Gastroesophageal sphincter (tissue), 4 donors: ENCODE measurements at regions not wholly inside any gene's neighbourhood (a gene's known extent, or its start where the extent isn't known, plus 50 kb on each side); places are given as distances from the start of the nearest gene placed in this dataset.
A peak's percentile ranks its signal among the peaks of the same experiment; 100 is the strongest.

Experiments
- ATAC-seq: fragments of 150-250 bp; one replicate; pipeline ENCODE4 v1.9.1; 2016; ENCODE audit warnings: mild to moderate bottlenecking, moderate library complexity
- H3K27ac ChIP-seq, 4 donors: fragments of 200-600 bp; sonication (generic) in 3 of 4; 1 replicate in 3 of 4; 2 replicates in 1 of 4; pipeline ENCODE4 v1.5.1; 2016 to 2019
- H3K27me3 ChIP-seq: fragments of 200-600 bp; sonication (generic); one replicate; pipeline ENCODE4 v1.5.1; 2019
- H3K36me3 ChIP-seq, 2 donors: fragments of 200-600 bp; sonication (generic); one replicate each; pipeline ENCODE4 v1.5.1; 2019; ENCODE audit warnings: control low read depth in 1 of 2
- H3K4me1 ChIP-seq, 3 donors: fragments of 200-600 bp; sonication (generic); 1 replicate in 2 of 3; 2 replicates in 1 of 3; pipeline ENCODE4 v1.5.1; 2016 to 2019; ENCODE audit warnings: control low read depth in 2 of 3
- H3K4me3 ChIP-seq, 2 donors: fragments of 200-600 bp; sonication (generic); one replicate each; pipeline ENCODE4 v1.5.1; 2019; ENCODE audit warnings: mild to moderate bottlenecking in 1 of 2, moderate library complexity in 1 of 2
- H3K9me3 ChIP-seq, 3 donors: fragments of 200-600 bp; sonication (generic); one replicate each; pipeline ENCODE4 v1.5.1; 2017 to 2019; ENCODE audit warnings: control low read depth in 2 of 3
- CTCF ChIP-seq, 4 experiments: fragments of 200-600 bp in 2 of 4; fragments of 450-650 bp in 2 of 4; sonication (generic) in 1 of 4; IDR thresholded peaks; one replicate each; pipeline ENCODE4 v1.5.1; 2017 to 2019; ENCODE audit warnings: antibody characterized with exemption in 4 of 4, mild to moderate bottlenecking in 2 of 4, moderate library complexity in 2 of 4
- EP300 ChIP-seq: sonication (generic); formaldehyde crosslinking; IDR thresholded peaks from one replicate; pipeline ENCODE4 v1.6.1; 2017; ENCODE audit warnings: antibody characterized with exemption, mild to moderate bottlenecking
- POLR2A ChIP-seq, 2 donors: fragments of 450-650 bp; IDR thresholded peaks; one replicate each; pipeline ENCODE4 v1.6.1; 2017; ENCODE audit warnings: antibody characterized with exemption in 2 of 2, mild to moderate bottlenecking in 2 of 2, moderate library complexity in 1 of 2
- POLR2AphosphoS5 ChIP-seq: sonication (generic); formaldehyde crosslinking; IDR thresholded peaks from one replicate; pipeline ENCODE4 v1.6.1; 2017; ENCODE audit warnings: antibody characterized with exemption
- WGBS, 2 donors: methylation state at CpG; one replicate each; pipeline ENCODE4 v1.1.5; 2018; ENCODE audit warnings: low coverage in 1 of 2; 5-methylcytosine and 5-hydroxymethylcytosine counted together

- peak; percentile 78 for ATAC-seq
- 75 to 78% methylated on average over 10 of the region's 11 CpGs for WGBS, 2 donors
- H3K9me3 ChIP-seq = no peaks in the 10 kb centered on the region
- H3K4me3 ChIP-seq = no peak overlapping the region
- TF ChIP-seq POLR2AphosphoS5 (peak; percentile 15), CTCF (IDR thresholded peaks at IDR 0.05) (no peak)
- no peaks in the 10 kb centered on the region for H3K27me3 ChIP-seq
- H3K4me1 ChIP-seq = no peaks in the 10 kb centered on the region
- no peaks in the 10 kb centered on the region for H3K36me3 ChIP-seq
- H3K27ac ChIP-seq = peak overlapping the region in 1 of 4 donors; percentile 20
Observed at GRCh38 chr4:13988353-13989305, 361.1 kb upstream of the BOD1L1 start.

GRCh38 chr4:13989501-13989900 lies 362.0 kb upstream of the BOD1L1 start:
- TF ChIP-seq EP300 (no peak), POLR2A (IDR thresholded peaks at IDR 0.05) (no peak), CTCF (IDR thresholded peaks at IDR 0.05) (no peak), POLR2AphosphoS5 (no peak)
- H3K27ac ChIP-seq = no peak overlapping the region
- H3K4me1 ChIP-seq = no peaks in the 10 kb centered on the region
- H3K36me3 ChIP-seq = no peaks in the 10 kb centered on the region
- no peaks in the 10 kb centered on the region for H3K9me3 ChIP-seq
- no peak overlapping the region for H3K4me3 ChIP-seq
- 76 to 90% methylated on average over 5 to 6 of the region's 6 CpGs for WGBS, 2 donors
- no peak for ATAC-seq
- H3K27me3 ChIP-seq = no peaks in the 10 kb centered on the region

- no peak for TF ChIP-seq POLR2AphosphoS5
- no peak for TF ChIP-seq EP300
- no peak for TF ChIP-seq POLR2A (IDR thresholded peaks at IDR 0.05)
- H3K36me3 ChIP-seq = no peaks in the 10 kb centered on the region
- no peak overlapping the region for H3K27ac ChIP-seq
- H3K4me1 ChIP-seq = no peaks in the 10 kb centered on the region
- no peaks in the 10 kb centered on the region for H3K27me3 ChIP-seq
- 7 to 13% methylated on average over 4 of the region's 4 CpGs for WGBS, 2 donors
- no peak overlapping the region for H3K4me3 ChIP-seq
- ATAC-seq = no peak
- no peaks in the 10 kb centered on the region for H3K9me3 ChIP-seq
Observed at GRCh38 chr4:13990596-13991589, 363.4 kb upstream of the BOD1L1 start.

- TF ChIP-seq POLR2A (IDR thresholded peaks at IDR 0.05) = no peak
- no peak for TF ChIP-seq EP300
- no peak for TF ChIP-seq POLR2AphosphoS5
- no peak for TF ChIP-seq CTCF (IDR thresholded peaks at IDR 0.05)
- H3K36me3 ChIP-seq = no peaks in the 10 kb centered on the region
- ATAC-seq = no peak
- no peaks in the 10 kb centered on the region for H3K27me3 ChIP-seq
- H3K9me3 ChIP-seq = no peaks in the 10 kb centered on the region
- H3K27ac ChIP-seq = no peak overlapping the region
- no peak overlapping the region for H3K4me3 ChIP-seq
- WGBS, 2 donors = 88% methylated on average over 1 of the region's 2 CpGs; no CpG with 5 or more reads in 1 of the 2 donors
- H3K4me1 ChIP-seq = no peaks in the 10 kb centered on the region
Observed at GRCh38 chr4:13992041-13992440, 364.5 kb upstream of the BOD1L1 start.

- H3K36me3 ChIP-seq = no peaks in the 10 kb centered on the region
- H3K9me3 ChIP-seq = no peaks in the 10 kb centered on the region
- H3K27me3 ChIP-seq = no peaks in the 10 kb centered on the region
- 60 to 64% methylated on average over 1 of the region's 1 CpG for WGBS, 2 donors
- no peak overlapping the region for H3K27ac ChIP-seq
- TF ChIP-seq CTCF (IDR thresholded peaks at IDR 0.05) = no peak
- no peak for TF ChIP-seq POLR2AphosphoS5
- no peak for TF ChIP-seq EP300
- no peak for TF ChIP-seq POLR2A (IDR thresholded peaks at IDR 0.05)
- no peak overlapping the region for H3K4me3 ChIP-seq
- no peaks in the 10 kb centered on the region for H3K4me1 ChIP-seq
- ATAC-seq = no peak
Observed at GRCh38 chr4:13992975-13993520, 365.5 kb upstream of the BOD1L1 start.
